HFFc6 (cell line): ENCODE measurements at regions not wholly inside any gene's neighbourhood (a gene's known extent, or its start where the extent isn't known, plus 50 kb on each side); places are given as distances from the start of the nearest gene placed in this dataset.

Source experiments
- DNase-seq: peaks from one replicate; pipeline ENCODE4 v3.0.0-alpha.2; 2018
- H3K27ac Mint-ChIP-seq: 2 replicates; pipeline ENCODE4 v1.8.0; 2020; ENCODE audit warnings: mild to moderate bottlenecking, mixed read lengths
- H3K27me3 Mint-ChIP-seq: 2 replicates; pipeline ENCODE4 v1.8.0; 2021; ENCODE audit warnings: mild to moderate bottlenecking, moderate library complexity, mixed read lengths; ENCODE audit not compliant: insufficient read depth
- H3K36me3 Mint-ChIP-seq: 2 replicates; pipeline ENCODE4 v1.8.0; 2021; ENCODE audit warnings: low read depth, mixed read lengths
- H3K4me1 Mint-ChIP-seq: 2 replicates; pipeline ENCODE4 v1.8.0; 2020; ENCODE audit warnings: low read depth, mixed read lengths
- H3K4me3 Mint-ChIP-seq: 2 replicates; pipeline ENCODE4 v1.8.0; 2020; ENCODE audit warnings: mild to moderate bottlenecking, moderate library complexity, mixed read lengths
- H3K9me3 Mint-ChIP-seq: 2 replicates; pipeline ENCODE4 v1.8.0; 2020; ENCODE audit warnings: mild to moderate bottlenecking, mixed read lengths
- CTCF ChIP-seq: fragments of 200-600 bp; sonication (generic); IDR thresholded peaks from 2 replicates; pipeline ENCODE4 v1.5.0; 2021; ENCODE audit warnings: antibody characterized with exemption, mild to moderate bottlenecking

DNA sequence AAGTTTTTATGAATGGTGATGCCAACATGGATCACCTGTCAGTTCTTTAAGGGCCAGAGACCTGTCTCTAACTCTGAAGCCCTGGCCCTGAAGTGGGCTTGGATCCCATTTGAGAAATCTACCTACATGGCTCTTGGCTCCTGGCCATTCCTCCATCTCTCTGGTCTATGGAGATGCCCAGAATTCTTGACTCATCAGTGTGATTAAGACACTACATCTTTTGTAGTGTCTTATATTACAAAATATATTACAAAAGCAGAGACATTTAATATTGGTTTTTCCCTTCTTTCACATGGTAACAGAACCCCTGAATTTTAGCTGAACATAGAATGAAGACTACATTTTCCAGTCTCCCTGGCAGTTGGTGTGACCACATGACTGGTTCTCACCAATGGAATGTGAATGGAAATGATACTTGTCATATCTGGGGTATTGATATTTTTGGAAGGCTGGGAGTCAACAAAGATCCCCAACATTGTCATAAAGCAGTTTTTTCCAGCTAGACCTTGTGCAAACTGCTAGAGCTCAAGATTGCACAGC, 198.3 kb downstream of the SREK1 start:
- Mint-ChIP-seq H3K36me3 (no peaks in the 10 kb centered on the region), H3K4me3 (no peak overlapping the region), H3K27ac (no peak overlapping the region), H3K9me3 (no peaks in the 10 kb centered on the region), H3K27me3 (peaks cover 16% of the 10 kb centered on the region), H3K4me1 (no peaks in the 10 kb centered on the region)
- TF ChIP-seq CTCF = no peak
- no peak for DNase-seq

- Mint-ChIP-seq H3K4me1 (no peaks in the 10 kb centered on the region), H3K27ac (no peak overlapping the region), H3K36me3 (no peaks in the 10 kb centered on the region), H3K27me3 (peaks cover 13% of the 10 kb centered on the region; the same call in 1 of the 2 replicates), H3K9me3 (no peaks in the 10 kb centered on the region), H3K4me3 (no peak overlapping the region)
- TF ChIP-seq CTCF = no peak
- no peak for DNase-seq
Observed at GRCh38 chr5:66343370-66344071, 199.4 kb downstream of the SREK1 start.

GRCh38 chr5:66344544-66344943, 200.4 kb downstream of the SREK1 start:
- Mint-ChIP-seq H3K9me3 (no peaks in the 10 kb centered on the region), H3K36me3 (no peaks in the 10 kb centered on the region), H3K27ac (no peak overlapping the region), H3K4me3 (no peak overlapping the region), H3K27me3 (peaks cover 10% of the 10 kb centered on the region; the same call in 1 of the 2 replicates), H3K4me1 (no peaks in the 10 kb centered on the region)
- no peak for DNase-seq
- TF ChIP-seq CTCF = no peak

GRCh38 chr5:66345281-66345680, 201.2 kb downstream of the SREK1 start:
- H3K4me3 Mint-ChIP-seq = no peak overlapping the region
- H3K27ac Mint-ChIP-seq = no peak overlapping the region
- no peak for DNase-seq
- no peaks in the 10 kb centered on the region for H3K36me3 Mint-ChIP-seq
- H3K4me1 Mint-ChIP-seq = no peaks in the 10 kb centered on the region
- H3K27me3 Mint-ChIP-seq = peaks cover 10% of the 10 kb centered on the region; the same call in 1 of the 2 replicates
- H3K9me3 Mint-ChIP-seq = no peaks in the 10 kb centered on the region
- TF ChIP-seq CTCF = no peak

GRCh38 chr5:66346869-66347268, 202.8 kb downstream of the SREK1 start:
- DNase-seq = no peak
- no peak overlapping the region for H3K4me3 Mint-ChIP-seq
- no peak overlapping the region for H3K27ac Mint-ChIP-seq
- no peak for TF ChIP-seq CTCF
- peaks cover 10% of the 10 kb centered on the region; the same call in 1 of the 2 replicates for H3K27me3 Mint-ChIP-seq
- H3K4me1 Mint-ChIP-seq = no peaks in the 10 kb centered on the region
- H3K9me3 Mint-ChIP-seq = no peaks in the 10 kb centered on the region
- H3K36me3 Mint-ChIP-seq = no peaks in the 10 kb centered on the region
